RPMI8226 (cell line): ENCODE measurements at regions not wholly inside any gene's neighbourhood (a gene's known extent, or its start where the extent isn't known, plus 50 kb on each side); places are given as distances from the start of the nearest gene placed in this dataset.

Source experiments
- DNase-seq: peaks from one replicate; pipeline ENCODE4 v3.0.0-alpha.2; 2015

GRCh38 chr2:19300961-19301360, 57.5 kb downstream of the OSR1 start:
- DNase-seq: no peak

DNA sequence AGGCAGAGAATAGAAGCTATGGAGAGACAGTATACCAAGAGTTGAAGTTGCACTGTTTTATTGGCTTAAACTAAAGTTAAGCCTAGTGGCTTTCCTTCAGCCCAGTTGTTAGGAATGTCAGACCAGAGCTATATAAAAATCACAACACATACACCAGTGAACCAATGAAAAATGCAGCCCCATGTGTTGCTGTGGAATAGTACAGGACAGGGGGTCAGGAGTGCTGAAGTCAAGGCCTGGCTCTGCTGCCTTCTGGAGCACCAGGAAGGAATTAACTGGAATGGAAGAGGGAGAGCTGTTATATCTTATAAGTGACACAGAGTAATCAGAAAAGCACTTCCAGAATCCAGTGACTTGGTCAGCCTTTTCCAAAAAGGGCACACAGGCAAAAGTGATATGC, 58.9 kb downstream of the OSR1 start:
- DNase-seq: no peak

DNA sequence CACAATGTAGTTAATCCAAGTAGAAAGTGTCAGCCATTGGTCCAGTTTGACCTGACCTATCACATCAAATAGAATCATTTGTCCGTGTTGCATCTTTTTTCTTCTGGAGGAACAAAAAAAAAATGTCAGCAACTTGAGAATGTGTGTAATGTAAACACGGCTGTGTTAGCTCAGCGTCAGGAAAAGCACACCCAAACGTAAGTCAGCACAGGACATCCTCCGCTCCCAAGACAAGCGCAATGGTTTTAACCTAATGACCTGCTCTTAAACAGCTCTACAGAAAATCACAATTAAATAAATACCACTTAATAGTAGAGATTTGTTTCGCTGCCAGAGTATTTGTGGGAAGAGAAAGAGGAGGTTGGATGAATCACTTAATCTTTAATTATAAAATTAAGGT, 59.4 kb downstream of the OSR1 start:
- no peak for DNase-seq

DNA sequence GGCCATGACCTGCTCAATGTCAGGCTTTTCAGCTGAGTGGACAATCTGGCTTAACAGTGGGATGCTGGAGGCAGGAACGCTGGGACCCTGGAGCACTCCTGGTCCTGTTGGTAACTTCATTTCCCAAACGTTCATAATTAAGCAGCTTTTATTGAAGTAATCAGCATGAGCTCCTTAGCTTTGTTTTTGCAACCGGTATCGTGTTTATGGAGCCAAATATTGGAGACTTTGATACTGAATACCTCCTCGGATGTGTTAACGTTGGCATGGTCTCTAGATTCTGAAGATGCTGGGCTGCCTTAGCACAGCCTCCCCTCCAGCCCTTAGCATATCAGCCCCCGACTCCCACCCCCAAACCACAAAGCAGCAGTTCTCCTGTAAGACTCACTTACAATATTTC, 60.7 kb downstream of the OSR1 start:
- no peak for DNase-seq

DNA sequence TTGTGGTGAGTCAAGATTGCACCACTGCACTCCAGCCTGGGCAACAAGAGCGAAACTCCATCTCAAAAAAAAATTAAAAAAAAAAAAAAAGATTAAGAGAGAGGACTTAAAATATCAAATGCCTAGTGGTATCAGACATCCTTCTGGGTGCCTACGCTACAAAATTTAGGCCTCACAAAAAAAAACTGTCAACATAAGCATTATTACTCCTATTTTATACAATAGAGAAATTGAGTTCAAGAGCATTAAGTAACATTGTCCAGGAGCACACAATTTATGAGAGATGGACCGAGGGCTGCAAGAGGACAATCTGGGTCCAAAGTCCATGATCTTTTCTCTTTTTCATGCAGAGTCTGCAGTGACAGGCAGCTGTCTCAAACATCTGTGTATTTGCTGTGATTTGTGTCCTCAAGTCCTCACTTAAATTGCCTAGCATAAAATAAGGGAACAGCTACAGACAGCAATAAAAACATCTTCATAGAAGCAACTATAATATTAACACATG, 62.4 kb downstream of the OSR1 start:
- no peak for DNase-seq

- DNase-seq: no peak
Measured at GRCh38 chr2:19292007-19292406, 66.4 kb downstream of the OSR1 start.

DNA sequence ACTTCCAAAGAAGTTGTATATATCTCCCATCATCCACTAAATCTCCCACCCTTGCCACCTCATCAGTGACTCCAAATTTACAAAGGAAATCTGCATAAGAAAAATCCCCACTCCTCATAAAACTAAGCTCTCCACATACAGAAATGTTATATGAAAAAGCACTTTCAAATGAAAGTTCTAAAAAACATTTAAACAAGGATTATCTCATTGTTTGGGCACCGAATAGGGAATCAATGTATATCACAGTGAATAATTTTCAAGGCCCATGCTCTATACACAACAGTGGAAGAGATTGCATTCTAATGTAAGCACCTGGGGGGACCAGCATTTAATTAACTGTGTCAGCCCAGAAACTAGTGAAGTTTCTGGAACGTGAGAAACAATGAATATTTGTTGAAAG, 70.1 kb downstream of the OSR1 start:
- no peak for DNase-seq

- DNase-seq: no peak
Measured at GRCh38 chr2:19287324-19287723, 71.1 kb downstream of the OSR1 start.

GRCh38 chr2:19282305-19282704, 76.1 kb downstream of the OSR1 start:
- DNase-seq: no peak

DNA sequence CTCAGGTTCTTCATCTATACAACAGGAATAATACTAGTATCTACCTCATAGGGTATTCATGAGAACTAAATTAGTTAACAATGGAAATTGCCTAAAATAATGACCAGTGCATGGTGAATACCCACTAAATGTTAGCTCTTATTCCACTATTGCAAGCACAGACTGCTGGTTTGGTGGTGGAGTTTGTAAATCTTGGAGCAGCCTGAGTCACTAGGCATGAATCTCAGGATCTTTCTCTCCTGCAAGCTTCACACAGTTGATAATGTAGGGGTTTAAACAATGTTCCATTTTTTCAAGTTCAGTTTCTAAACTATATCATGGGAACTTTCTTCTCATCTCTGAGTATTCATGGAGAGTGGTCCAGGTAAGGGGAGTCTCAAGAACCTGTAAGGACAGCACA, 84.0 kb downstream of the OSR1 start:
- no peak for DNase-seq

GRCh38 chr2:19272941-19273470, 85.4 kb downstream of the OSR1 start:
- no peak for DNase-seq

DNA sequence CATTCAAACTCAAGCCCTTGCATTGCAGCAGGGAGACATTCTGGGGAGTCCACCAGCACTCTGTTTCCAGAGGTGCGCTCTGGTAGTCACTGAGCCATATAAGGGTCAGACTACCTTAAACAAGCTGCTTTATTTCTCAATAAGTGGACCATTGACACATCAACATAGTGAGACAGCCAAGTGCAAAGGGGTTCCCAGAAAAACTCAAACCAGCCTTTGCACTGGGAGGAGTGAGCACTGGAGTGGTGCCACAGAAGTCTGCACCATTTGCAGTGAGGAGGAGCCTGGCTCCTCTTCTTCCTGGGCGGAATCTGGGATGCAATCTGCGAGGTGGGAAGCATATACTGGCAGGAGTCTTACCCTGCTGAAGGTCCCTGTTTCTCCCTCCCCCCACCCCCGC, 86.4 kb downstream of the OSR1 start:
- DNase-seq: no peak

GRCh38 chr2:19264852-19265251, 93.6 kb downstream of the OSR1 start:
- DNase-seq: no peak

DNA sequence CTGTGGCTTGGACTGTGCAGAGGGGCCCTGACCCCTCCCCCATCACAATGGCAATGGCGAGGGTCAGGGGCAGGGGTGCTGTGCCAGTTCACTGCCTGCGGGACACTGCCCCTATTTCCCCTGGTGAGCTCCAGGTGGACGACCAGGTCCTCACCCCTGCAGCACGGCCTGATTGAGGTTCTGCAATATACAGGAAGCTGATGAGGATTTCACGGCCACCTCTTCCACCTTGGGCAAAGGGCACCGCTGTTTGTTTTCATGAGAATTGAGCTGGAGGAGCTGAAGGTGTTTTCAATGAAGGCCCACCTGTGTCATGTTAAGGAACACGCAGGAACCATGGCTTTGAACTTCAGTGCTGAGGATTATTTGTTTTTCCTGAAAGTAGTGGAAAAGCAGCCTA, 96.3 kb downstream of the OSR1 start:
- no peak for DNase-seq

GRCh38 chr2:19261061-19261460, 97.4 kb downstream of the OSR1 start:
- no peak for DNase-seq

DNA sequence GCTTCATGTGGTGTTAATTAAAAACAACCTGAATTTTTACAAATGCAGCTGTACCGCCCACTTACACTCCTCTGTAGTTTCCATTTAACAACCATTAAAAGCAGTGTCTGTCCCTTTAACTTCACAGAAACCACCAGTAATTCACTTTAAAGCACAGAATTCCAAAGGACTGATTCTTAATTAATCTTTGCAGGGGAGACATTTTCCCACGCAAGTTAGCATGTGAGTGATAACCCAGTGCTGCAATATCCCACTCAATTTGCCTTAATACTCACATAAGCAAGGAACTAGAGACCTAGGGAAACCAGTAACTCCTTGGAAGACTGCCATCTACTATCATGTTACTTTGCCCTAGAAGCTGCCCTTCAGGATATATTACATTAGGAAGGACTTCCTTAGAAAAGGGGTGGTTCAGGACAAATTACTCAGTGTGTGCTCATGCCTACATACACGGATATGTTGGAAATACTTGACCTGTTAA, 102.3 kb downstream of the OSR1 start:
- no peak for DNase-seq

GRCh38 chr2:19255481-19255880, 102.9 kb downstream of the OSR1 start:
- no peak for DNase-seq

GRCh38 chr2:19251554-19251953, 106.9 kb downstream of the OSR1 start:
- no peak for DNase-seq

- DNase-seq: no peak
Measured at GRCh38 chr2:19250906-19251305, 107.5 kb downstream of the OSR1 start.

- DNase-seq: no peak
Measured at GRCh38 chr2:19247186-19247585, 111.2 kb downstream of the OSR1 start.

DNA sequence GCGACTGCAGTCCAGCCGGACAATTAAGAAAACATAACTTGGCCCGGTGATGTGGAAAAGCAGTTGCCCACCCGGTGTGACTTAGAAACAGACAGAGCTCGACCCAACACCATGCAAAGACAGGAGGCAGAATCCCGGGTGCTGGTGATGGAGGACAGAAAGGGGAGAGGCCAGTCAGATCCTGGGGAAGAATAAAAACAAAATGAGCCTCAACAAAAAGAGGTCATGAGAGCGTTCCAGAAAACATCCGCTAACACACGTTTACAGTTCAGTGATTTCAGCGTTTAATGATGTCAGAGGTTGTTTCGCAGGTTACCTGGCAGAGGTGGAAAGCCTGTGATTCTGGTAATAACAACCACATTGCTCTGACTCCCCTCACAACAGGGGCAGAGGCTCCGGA, 111.9 kb downstream of the OSR1 start:
- no peak for DNase-seq

- DNase-seq: no peak
Measured at GRCh38 chr2:19244460-19245363, 113.7 kb downstream of the OSR1 start.

- no peak for DNase-seq
Measured at GRCh38 chr2:19238440-19239060, 119.9 kb downstream of the OSR1 start.

DNA sequence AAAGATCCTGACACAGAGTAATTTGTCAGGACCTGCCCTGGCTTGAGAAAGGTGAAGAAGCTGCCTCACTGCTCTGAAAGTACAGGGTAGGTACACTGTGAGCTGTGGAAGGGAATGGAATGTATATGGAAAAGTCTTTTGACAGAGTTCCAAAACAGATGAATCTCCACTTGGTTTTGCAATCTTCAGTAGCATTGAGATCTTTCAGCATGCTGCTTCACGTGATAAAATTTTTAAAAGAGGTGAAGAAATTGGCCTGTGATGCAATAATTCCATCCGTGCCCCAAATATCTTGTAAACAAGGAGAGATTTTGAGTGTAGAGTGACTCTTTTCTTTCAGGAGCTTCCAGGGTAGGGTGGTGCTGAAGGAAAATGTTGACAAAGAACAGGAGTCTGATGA, 123.1 kb downstream of the OSR1 start:
- DNase-seq: no peak
